ENCODE measurements at regions not wholly inside any gene's neighbourhood (a gene's known extent, or its start where the extent isn't known, plus 50 kb on each side); places are given as distances from the start of the nearest gene placed in this dataset.

- CTCF ChIA-PET: no interaction called here
- intact Hi-C loops (cut with DNase I, micrococcal nuclease): no loop called here
Measured at GRCh38 chr1:200473698-200474371, 64.0 kb upstream of the ZNF281 start.

GRCh38 chr1:200471739-200472138 lies 61.9 kb upstream of the ZNF281 start:
- ChIA-PET CTCF (no interaction called here), POLR2A (no interaction called here)
- Mint-ChIP-seq H3K4me1 (ENCODE audit: low read depth) (peaks cover 7% of the 10 kb centered on the region), H3K36me3 (ENCODE audit: low read depth) (no peaks in the 10 kb centered on the region), H3K27ac (no peak overlapping the region), H3K27me3 (peaks cover 7% of the 10 kb centered on the region), H3K9me3 (no peaks in the 10 kb centered on the region), H3K4me3 (no peak overlapping the region)
- Histone ChIP-seq H3K4me3 (ENCODE audit: low read length) (no peak overlapping the region), H3K27me3 (ENCODE audit: control insufficient read depth in 1 of 2, insufficient read depth in 2 of 2, low read length in 2 of 2) (peaks cover 0 to 6% of the 10 kb centered on the region in 2 experiments), H3K27ac (ENCODE audit: low read depth in 1 of 2, low read length in 2 of 2) (no peak overlapping the region), H3K4me1 (ENCODE audit: insufficient read depth, low read length) (peaks cover 10% of the 10 kb centered on the region), H3K9me3 (ENCODE audit: control insufficient read depth in 1 of 2, insufficient read depth in 1 of 2, low read length in 2 of 2) (no peaks in the 10 kb centered on the region), H3K36me3 (ENCODE audit: insufficient read depth, low read length) (no peaks in the 10 kb centered on the region)
- no peak for TF ChIP-seq CTCF (IDR thresholded peaks at IDR 0.05)
- DNase-seq (no peak), ATAC-seq (ENCODE audit: poor library complexity) (no peak)
- intact Hi-C loops (cut with DNase I, micrococcal nuclease): no loop called here

More at GRCh38 chr1:200473698-200474371, 64.0 kb upstream of the ZNF281 start:
- H3K9me3 ChIP-seq (ENCODE audit: control insufficient read depth in 1 of 2, insufficient read depth in 1 of 2, low read length in 2 of 2): no peaks in the 10 kb centered on the region
- DNase-seq: peak in 1 of 14 experiments; percentile 44
- Mint-ChIP-seq H3K27ac (no peak overlapping the region), H3K9me3 (no peaks in the 10 kb centered on the region), H3K36me3 (ENCODE audit: low read depth) (no peaks in the 10 kb centered on the region), H3K4me3 (peak overlapping the region; percentile 0), H3K4me1 (ENCODE audit: low read depth) (peaks cover 7% of the 10 kb centered on the region), H3K27me3 (peaks cover 7% of the 10 kb centered on the region)
- peaks cover 10% of the 10 kb centered on the region for H3K4me1 ChIP-seq (ENCODE audit: insufficient read depth, low read length)
- no peak for ATAC-seq (ENCODE audit: poor library complexity)
- POLR2A ChIA-PET: no interaction called here
- no peak overlapping the region for H3K4me3 ChIP-seq (ENCODE audit: low read length)
- peaks cover 0 to 6% of the 10 kb centered on the region in 2 experiments for H3K27me3 ChIP-seq (ENCODE audit: control insufficient read depth in 1 of 2, insufficient read depth in 2 of 2, low read length in 2 of 2)
- no peaks in the 10 kb centered on the region for H3K36me3 ChIP-seq (ENCODE audit: insufficient read depth, low read length)
- H3K27ac ChIP-seq (ENCODE audit: low read depth in 1 of 2, low read length in 2 of 2): no peak overlapping the region
- no peak for TF ChIP-seq CTCF (IDR thresholded peaks at IDR 0.05)

- H3K4me1 ChIP-seq (ENCODE audit: insufficient read depth, low read length): peaks cover 7% of the 10 kb centered on the region
- Mint-ChIP-seq H3K27ac (no peak overlapping the region), H3K9me3 (no peaks in the 10 kb centered on the region), H3K4me1 (ENCODE audit: low read depth) (peaks cover 1% of the 10 kb centered on the region), H3K36me3 (ENCODE audit: low read depth) (no peaks in the 10 kb centered on the region), H3K4me3 (no peak overlapping the region), H3K27me3 (peaks cover 7% of the 10 kb centered on the region)
- no peak for TF ChIP-seq CTCF (IDR thresholded peaks at IDR 0.05)
- no peak overlapping the region for H3K27ac ChIP-seq (ENCODE audit: low read depth in 1 of 2, low read length in 2 of 2)
- no peak overlapping the region for H3K4me3 ChIP-seq (ENCODE audit: low read length)
- DNase-seq (no peak), ATAC-seq (ENCODE audit: poor library complexity) (no peak)
- H3K27me3 ChIP-seq (ENCODE audit: control insufficient read depth in 1 of 2, insufficient read depth in 2 of 2, low read length in 2 of 2): peaks cover 0 to under 1% of the 10 kb centered on the region in 2 experiments
- ChIA-PET POLR2A (no interaction called here), CTCF (no interaction called here)
- no peaks in the 10 kb centered on the region for H3K9me3 ChIP-seq (ENCODE audit: control insufficient read depth in 1 of 2, insufficient read depth in 1 of 2, low read length in 2 of 2)
- intact Hi-C loops (cut with DNase I, micrococcal nuclease): no loop called here
- H3K36me3 ChIP-seq (ENCODE audit: insufficient read depth, low read length): no peaks in the 10 kb centered on the region
Measured at GRCh38 chr1:200468264-200469001, 58.6 kb upstream of the ZNF281 start.

All from CD4-positive, alpha-beta T cell (primary cell).